HG02759 (cell line): ENCODE measurements at regions not wholly inside any gene's neighbourhood (a gene's known extent, or its start where the extent isn't known, plus 50 kb on each side); places are given as distances from the start of the nearest gene placed in this dataset.

Experiments used
- ATAC-seq: cut with Tn5 transposase; IDR thresholded peaks from one replicate; pipeline ENCODE4 v1.9.1; 2021; ENCODE audit warnings: mild to moderate bottlenecking, moderate library complexity; ENCODE audit not compliant: unreplicated experiment

GRCh38 chr3:89625945-89626344, 518.5 kb downstream of the EPHA3 start:
- ATAC-seq: no peak

- ATAC-seq: no peak
These were observed 521.6 kb downstream of the EPHA3 start for GRCh38 chr3:89628856-89629670.

- no peak for ATAC-seq
These were observed 527.7 kb downstream of the EPHA3 start for GRCh38 chr3:89635137-89635536.

GRCh38 chr3:89644716-89645115, 537.3 kb downstream of the EPHA3 start:
- no peak for ATAC-seq

DNA sequence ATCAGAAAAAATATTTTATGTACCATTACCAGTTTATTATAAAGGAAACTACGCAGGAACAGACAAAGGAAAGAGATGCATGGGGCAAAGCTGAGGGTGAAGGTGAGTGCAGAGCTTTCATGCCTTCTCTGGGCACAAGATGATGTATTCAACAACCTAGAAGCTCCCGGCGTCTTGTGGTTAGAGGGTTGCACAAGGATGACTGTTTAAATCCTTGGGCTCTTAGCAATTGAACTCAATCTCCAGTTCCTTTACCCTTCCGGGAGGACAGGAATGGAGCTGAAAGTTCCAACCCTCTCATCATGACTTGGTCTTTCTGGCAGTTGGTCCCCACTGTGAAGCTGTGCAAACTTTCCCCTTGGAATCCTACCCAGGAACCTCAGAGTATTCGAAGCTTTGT, 542.0 kb downstream of the EPHA3 start:
- ATAC-seq: no peak

DNA sequence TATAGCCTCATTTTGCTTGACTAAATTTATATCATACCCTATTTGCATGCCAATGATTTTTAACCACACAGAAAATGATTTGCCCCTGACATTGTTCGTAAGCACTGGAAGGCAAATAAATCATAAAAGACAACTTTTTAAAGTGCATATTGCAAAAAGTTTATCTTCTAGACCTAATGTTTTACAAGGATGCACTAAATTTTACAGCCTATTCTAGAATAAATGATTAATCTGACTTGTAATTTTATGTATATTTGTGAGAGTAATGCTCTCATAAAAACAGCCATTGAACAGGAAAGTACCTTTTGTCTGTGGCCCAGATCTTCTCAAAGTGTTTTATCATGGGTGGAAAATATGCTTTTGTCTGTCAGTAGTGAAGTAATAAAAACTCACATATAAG, 546.6 kb downstream of the EPHA3 start:
- ATAC-seq: no peak

DNA sequence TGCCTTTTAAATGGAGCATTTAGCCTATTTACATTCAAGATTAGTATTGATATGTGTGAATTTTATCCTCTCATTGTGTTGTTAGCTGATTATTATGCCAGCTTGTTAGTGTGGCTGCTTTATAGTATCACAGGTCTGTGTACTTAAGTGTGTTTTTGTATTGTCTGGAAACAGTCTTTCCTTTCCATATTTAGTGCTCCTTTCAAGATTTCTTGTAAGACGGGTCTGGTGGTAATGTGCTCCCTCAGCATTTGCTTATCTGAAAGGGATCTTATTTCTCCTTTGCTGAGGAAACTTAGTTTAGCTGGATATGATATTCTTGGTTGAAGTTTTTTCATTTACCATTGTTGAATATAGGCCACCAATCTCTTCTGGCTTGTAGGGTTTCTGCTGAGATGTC, 549.0 kb downstream of the EPHA3 start:
- ATAC-seq: no peak

GRCh38 chr3:89679686-89680085, 572.3 kb downstream of the EPHA3 start:
- no peak for ATAC-seq

- ATAC-seq: no peak
These were observed 575.1 kb downstream of the EPHA3 start for GRCh38 chr3:89682556-89682955.

GRCh38 chr3:89685731-89686130, 578.3 kb downstream of the EPHA3 start:
- ATAC-seq: no peak

- no peak for ATAC-seq
These were observed 583.2 kb downstream of the EPHA3 start for GRCh38 chr3:89690646-89691045.

DNA sequence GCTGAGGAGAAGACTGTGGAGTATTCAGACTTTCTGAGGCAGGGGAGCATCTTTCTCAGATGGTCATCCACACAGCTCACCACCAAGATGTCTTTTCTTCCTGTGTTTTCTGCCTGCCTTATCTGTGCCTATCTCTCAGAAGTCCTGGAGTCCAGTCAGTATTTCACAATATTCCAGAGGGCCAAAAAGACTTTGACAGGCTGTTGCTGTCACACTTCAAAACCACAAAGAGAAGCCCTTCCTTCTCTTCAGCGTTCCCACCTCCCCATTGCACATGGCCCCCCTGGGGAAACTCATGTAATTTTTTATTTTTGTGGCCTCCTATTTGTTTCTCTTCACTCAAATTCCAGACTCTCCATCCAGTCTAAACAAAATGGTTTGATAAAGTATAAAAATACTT, 585.2 kb downstream of the EPHA3 start:
- no peak for ATAC-seq

- ATAC-seq: no peak
These were observed 590.0 kb downstream of the EPHA3 start for GRCh38 chr3:89697321-89697916.

DNA sequence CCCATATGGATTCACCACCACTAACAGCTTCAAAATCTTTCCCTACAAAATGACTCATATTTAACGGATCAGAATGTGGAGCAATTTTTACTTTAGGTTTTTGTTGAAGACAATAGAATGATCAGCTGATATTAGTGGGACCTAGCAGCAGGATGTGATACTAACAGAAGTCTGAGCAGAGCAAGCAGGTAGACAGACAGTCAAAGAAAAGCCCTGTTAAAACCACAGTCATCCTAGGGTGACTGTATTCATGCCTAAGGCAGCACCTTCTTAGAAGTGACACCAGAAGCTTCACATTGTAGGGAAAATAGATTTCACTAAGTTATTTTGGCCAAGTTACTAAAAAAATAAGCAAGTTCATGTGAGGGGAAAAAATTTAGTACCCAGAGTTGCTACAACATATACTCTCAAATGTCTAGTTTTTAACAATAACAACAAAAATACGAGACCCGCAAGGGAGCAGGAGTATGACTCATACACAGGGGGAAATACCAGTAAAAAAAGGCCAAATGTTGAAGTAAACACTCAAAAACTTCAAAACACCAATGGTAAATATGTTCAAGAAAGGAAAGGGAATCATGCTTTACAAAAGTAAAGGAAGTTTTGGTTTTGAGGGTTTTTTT, 590.9 kb downstream of the EPHA3 start:
- ATAC-seq: no peak

DNA sequence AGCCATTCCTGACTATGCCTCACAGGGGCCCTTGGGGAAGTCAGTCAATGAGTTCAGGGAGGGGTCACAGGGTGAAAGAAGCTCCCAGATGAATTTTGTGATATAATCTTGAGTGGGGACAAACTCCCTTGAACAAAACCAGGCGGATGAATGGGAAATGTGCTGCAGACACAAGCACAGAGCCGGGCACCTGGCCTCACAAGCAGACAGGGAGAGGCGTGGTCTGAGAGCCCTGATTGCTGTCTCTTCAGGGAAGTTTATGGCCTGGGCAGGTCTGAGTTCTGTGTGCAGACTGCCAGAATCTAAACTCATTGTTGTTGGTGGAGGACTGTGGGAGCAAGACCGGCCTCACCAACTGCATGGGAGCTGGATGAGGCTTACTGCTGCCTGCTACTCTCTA, 591.8 kb downstream of the EPHA3 start:
- no peak for ATAC-seq

DNA sequence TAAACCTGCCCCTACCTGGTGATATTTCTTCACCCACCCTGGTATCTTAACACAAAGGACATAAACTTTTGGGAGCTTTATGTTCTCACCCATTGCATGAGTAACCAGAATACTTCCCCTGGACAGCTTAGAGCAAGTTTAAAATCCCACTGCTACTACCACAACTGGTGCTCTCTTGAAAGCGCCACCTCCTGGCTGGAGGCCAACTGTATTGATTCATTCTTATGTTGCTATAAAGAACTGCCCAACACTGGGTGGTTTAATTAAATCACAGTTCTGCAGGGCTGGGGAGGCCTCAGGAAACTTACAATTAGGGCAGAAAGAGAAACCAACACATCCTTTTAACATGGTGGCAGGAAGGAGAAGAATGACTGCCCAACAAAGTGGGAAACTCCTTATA, 592.4 kb downstream of the EPHA3 start:
- ATAC-seq: no peak

GRCh38 chr3:89702404-89702803, 595.0 kb downstream of the EPHA3 start:
- no peak for ATAC-seq

DNA sequence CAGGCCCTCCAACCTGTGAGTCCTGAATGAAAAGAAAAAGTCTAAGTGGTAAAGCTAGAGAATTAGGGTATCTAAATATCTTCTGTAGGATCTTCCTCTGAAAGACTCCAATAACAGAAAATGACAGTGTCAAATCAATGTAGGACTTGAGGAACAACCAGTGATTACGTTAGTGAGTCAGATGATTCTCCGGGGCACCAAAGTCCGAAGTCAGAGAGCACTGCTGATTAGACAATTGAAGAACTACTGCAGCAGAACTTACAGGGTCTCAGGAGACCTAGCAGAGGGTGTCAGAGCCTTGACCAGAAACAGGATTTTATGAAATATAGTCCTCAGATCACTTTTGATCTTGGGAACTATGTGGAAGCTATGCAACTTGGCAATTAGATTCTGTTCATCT, 605.8 kb downstream of the EPHA3 start:
- no peak for ATAC-seq

DNA sequence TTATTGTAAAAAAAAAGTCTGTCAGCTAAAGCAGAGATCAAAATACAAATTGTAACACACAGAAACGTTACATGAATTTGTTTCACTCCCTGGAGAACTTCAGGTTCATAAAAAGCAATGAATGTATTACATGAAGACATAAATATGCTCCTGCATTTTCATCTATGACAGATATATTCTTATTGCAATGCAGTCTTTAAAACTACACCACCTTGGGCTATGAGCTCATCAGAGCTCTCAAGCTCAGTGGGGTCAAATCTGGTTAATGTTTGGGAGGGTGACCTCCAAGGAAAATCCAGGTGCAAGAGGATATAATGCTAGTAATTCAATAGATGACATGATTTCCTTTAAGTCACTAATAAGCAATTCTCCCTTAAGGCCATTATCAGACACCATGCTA, 606.8 kb downstream of the EPHA3 start:
- no peak for ATAC-seq

DNA sequence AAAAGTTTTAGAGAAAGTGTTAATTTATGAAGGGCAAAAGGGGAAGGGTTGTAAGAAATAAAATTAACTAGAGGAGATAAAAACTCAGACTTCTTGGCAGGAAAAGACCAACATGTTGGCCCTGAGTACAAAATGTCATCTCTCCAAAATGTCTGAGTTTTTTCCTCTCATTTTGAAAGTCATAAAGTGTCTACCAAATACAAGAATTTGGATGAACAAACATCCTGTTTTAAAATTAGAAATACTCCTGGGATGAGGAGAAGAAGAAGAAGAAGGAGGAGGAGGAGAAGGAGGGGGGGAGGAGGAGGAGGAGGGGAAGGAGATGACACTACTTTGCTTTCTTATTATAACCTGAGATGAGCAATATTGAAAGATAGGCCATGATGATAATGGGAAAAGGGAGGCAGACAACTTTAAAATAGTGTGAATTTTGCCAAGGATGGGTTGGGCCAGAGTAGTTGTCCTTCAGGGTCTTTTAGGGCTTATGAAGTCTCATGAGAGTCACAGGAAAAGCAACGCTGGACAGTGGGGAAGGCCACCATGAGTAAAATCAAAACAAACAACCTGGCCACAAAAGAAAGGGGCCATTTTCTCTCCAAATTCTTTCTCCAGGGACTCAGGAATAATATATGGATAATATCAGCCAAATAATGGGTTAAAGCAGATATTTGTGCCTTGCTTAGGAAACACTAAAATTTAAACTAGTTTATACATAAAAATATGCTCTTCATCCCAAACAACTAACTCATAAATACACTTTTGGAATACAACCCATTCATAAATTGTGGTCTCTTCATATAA, 632.9 kb downstream of the EPHA3 start:
- ATAC-seq: no peak

GRCh38 chr3:89740881-89741177, 633.4 kb downstream of the EPHA3 start:
- no peak for ATAC-seq

GRCh38 chr3:89742546-89742945, 635.1 kb downstream of the EPHA3 start:
- ATAC-seq: no peak
